ENCODE measurements at regions not wholly inside any gene's neighbourhood (a gene's known extent, or its start where the extent isn't known, plus 50 kb on each side); places are given as distances from the start of the nearest gene placed in this dataset.

DNA sequence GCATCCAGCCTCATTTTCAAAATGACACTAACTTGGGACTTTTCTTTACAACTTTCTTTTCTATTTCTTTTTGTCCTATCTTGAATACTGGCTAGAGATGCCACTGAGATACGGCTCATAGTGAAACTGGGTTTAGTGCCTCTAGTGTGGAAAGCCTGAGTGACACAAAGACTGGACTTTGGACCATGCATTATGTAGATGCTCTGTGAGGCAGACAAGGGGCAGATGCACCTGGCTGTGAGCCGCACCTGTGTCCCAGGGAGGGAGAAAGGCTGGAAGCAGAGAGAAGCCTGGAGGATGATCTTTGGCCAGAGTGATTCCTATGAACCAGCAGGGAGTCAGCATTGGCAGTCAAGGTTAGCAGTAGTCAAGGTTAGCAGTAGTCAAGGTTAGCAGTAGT is 852.3 kb upstream of the TMEM132C start:
- Mint-ChIP-seq H3K36me3 (ENCODE audit: low read depth) (no peaks in the 10 kb centered on the region), H3K27ac (no peak overlapping the region), H3K4me1 (ENCODE audit: low read depth) (no peaks in the 10 kb centered on the region), H3K9me3 (peaks cover 6% of the 10 kb centered on the region), H3K4me3 (no peak overlapping the region), H3K27me3 (no peaks in the 10 kb centered on the region)
- DNase-seq (no peak), ATAC-seq (no peak)
- TF ChIP-seq, protein P1, sequence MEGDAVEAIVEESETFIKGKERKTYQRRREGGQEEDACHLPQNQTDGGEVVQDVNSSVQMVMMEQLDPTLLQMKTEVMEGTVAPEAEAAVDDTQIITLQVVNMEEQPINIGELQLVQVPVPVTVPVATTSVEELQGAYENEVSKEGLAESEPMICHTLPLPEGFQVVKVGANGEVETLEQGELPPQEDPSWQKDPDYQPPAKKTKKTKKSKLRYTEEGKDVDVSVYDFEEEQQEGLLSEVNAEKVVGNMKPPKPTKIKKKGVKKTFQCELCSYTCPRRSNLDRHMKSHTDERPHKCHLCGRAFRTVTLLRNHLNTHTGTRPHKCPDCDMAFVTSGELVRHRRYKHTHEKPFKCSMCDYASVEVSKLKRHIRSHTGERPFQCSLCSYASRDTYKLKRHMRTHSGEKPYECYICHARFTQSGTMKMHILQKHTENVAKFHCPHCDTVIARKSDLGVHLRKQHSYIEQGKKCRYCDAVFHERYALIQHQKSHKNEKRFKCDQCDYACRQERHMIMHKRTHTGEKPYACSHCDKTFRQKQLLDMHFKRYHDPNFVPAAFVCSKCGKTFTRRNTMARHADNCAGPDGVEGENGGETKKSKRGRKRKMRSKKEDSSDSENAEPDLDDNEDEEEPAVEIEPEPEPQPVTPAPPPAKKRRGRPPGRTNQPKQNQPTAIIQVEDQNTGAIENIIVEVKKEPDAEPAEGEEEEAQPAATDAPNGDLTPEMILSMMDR (IDR thresholded peaks at IDR 0.05) = no peak
- ChIA-PET POLR2A (no interaction called here), CTCF (no interaction called here)
- intact Hi-C loops (cut with micrococcal nuclease) = no loop called here

DNA sequence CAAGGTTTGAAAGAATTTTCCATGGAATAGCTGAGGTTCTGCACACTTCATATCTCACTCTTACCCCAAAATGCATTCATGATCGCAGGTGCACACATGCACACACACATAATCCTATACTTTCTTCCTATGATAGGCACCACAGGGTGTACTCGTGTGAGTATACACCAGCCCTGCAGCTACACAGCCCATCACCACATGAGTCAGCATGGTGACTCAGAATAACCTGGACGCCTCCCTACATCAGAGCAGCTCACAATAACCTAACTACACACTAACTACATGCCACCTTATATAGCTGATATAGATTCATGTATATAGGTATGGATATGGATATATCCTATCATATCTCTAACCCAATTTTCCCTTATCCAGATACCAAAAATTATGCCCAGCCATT is 850.2 kb upstream of the TMEM132C start:
- H3K9me3 Mint-ChIP-seq = peaks cover 6% of the 10 kb centered on the region
- H3K4me3 Mint-ChIP-seq = no peak overlapping the region
- H3K27me3 Mint-ChIP-seq = no peaks in the 10 kb centered on the region
- H3K4me1 Mint-ChIP-seq (ENCODE audit: low read depth) = no peaks in the 10 kb centered on the region
- H3K27ac Mint-ChIP-seq = no peak overlapping the region
- POLR2A ChIA-PET = no interaction called here
- no peak for DNase-seq
- no peak for ATAC-seq
- CTCF ChIA-PET = no interaction called here
- TF ChIP-seq, protein P1 (IDR thresholded peaks at IDR 0.05) = no peak
- intact Hi-C loops (cut with micrococcal nuclease) = no loop called here
- no peaks in the 10 kb centered on the region for H3K36me3 Mint-ChIP-seq (ENCODE audit: low read depth)

DNA sequence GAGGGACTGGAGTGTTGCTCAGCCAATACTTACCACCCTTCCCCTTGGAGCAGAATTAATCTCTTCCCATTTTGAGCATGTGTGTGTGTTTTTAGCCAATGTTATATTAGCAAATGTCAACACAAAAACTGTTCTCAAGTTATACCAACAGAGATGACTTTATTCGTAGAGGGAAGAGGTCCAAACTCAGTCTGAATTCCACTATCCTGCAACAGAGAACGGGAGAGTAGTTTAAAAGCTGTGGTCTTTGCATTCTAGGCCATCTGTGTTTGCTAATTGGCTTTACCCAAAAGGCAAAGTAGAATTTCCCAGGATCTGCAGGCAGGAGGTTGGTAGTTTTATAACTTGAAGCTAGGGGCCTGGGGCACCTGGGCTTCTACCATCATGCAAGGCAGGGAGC is 847.9 kb upstream of the TMEM132C start:
- TF ChIP-seq, protein P1 (IDR thresholded peaks at IDR 0.05) = no peak
- Mint-ChIP-seq H3K4me3 (no peak overlapping the region), H3K9me3 (peaks cover 6% of the 10 kb centered on the region), H3K27ac (no peak overlapping the region), H3K27me3 (no peaks in the 10 kb centered on the region), H3K36me3 (ENCODE audit: low read depth) (no peaks in the 10 kb centered on the region), H3K4me1 (ENCODE audit: low read depth) (no peaks in the 10 kb centered on the region)
- no peak for DNase-seq
- intact Hi-C loops (cut with micrococcal nuclease) = no loop called here
- POLR2A ChIA-PET = no interaction called here
- ATAC-seq = no peak
- CTCF ChIA-PET = no interaction called here

DNA sequence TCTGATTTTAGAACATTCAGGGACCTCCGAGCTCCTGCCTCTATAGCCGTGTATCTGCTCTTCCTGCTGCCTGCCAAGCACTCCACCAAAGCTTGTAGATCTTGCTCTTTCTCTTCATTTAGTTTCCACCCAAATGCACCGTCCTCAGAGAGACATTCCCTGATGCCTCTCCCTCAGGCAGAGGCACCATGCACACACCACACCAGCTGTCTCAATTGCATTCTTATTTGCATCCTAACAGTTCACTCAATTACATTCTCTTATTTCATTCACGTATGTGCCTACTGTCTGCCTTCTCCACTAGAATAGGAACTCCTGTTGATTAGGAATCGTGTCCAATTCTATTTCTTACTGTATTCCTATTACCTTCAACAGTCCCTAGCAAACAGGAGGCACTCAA is 845.4 kb upstream of the TMEM132C start:
- ChIA-PET CTCF (no interaction called here), POLR2A (no interaction called here)
- TF ChIP-seq, protein P1 (IDR thresholded peaks at IDR 0.05) = no peak
- ATAC-seq (no peak), DNase-seq (no peak)
- no peaks in the 10 kb centered on the region for H3K4me1 Mint-ChIP-seq (ENCODE audit: low read depth)
- intact Hi-C loops (cut with micrococcal nuclease) = no loop called here
- no peak overlapping the region for H3K27ac Mint-ChIP-seq
- H3K9me3 Mint-ChIP-seq = peaks cover 8% of the 10 kb centered on the region
- H3K27me3 Mint-ChIP-seq = no peaks in the 10 kb centered on the region
- H3K4me3 Mint-ChIP-seq = no peak overlapping the region
- no peaks in the 10 kb centered on the region for H3K36me3 Mint-ChIP-seq (ENCODE audit: low read depth)

DNA sequence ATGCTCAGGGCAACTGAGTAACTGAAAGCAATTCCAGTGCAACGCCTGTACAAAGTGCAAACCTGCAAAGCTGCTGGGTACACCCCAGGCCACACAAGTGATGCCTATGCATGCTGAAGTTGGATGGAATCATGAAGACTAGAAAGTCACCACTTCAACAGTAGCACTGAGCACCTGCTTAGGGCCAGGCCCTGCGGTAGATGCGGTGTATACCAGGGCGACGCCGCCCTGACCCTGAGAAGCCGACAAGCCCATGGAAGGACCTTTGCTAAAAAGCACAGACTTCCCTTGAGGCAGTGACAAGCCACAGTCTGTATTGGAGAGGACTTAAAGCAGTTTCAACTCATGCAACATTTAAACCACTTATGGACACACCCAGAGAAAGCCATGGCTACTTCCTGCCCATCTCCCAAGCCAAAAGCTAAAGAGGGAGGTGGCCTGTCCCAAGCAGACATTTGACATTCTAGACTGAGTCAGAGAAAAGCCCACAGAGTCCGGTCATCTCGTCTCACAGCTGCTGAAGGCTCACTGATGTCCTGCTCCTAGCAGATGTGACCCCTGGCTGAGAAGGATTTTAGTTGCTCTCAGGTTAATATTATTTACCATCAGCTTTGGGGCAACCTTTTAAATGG is 843.9 kb upstream of the TMEM132C start:
- peaks cover 2% of the 10 kb centered on the region for H3K9me3 Mint-ChIP-seq
- H3K27ac Mint-ChIP-seq = no peak overlapping the region
- ATAC-seq (no peak), DNase-seq (no peak)
- no peaks in the 10 kb centered on the region for H3K4me1 Mint-ChIP-seq (ENCODE audit: low read depth)
- H3K4me3 Mint-ChIP-seq = no peak overlapping the region
- no peaks in the 10 kb centered on the region for H3K27me3 Mint-ChIP-seq
- CTCF ChIA-PET = no interaction called here
- H3K36me3 Mint-ChIP-seq (ENCODE audit: low read depth) = no peaks in the 10 kb centered on the region
- TF ChIP-seq, protein P1 (IDR thresholded peaks at IDR 0.05) = no peak
- intact Hi-C loops (cut with micrococcal nuclease) = no loop called here
- POLR2A ChIA-PET = no interaction called here
